Mesenteric fat pad (tissue), 1 donor: ENCODE measurements at regions not wholly inside any gene's neighbourhood (a gene's known extent, or its start where the extent isn't known, plus 50 kb on each side); places are given as distances from the start of the nearest gene placed in this dataset.
A peak's percentile ranks its signal among the peaks of the same experiment; 100 is the strongest.
"Not testable (repeated sequence)": the region's sequence is repeated elsewhere in the genome, so short reads cannot be mapped to it uniquely, and the experiment has no call there.

Experiments
- DNase-seq: peaks from one replicate; pipeline ENCODE4 v3.0.0-alpha.2; 2020; ENCODE audit warnings: low spot score
- donor health status: DM: yes; HTN: yes; CAD: no.

GRCh38 chr15:20348291-20348899, 193.2 kb downstream of the GOLGA6L6 start:
- DNase-seq, result no peak

- no peak for DNase-seq
These were observed 195.4 kb downstream of the GOLGA6L6 start for GRCh38 chr15:20346082-20346805.

DNA sequence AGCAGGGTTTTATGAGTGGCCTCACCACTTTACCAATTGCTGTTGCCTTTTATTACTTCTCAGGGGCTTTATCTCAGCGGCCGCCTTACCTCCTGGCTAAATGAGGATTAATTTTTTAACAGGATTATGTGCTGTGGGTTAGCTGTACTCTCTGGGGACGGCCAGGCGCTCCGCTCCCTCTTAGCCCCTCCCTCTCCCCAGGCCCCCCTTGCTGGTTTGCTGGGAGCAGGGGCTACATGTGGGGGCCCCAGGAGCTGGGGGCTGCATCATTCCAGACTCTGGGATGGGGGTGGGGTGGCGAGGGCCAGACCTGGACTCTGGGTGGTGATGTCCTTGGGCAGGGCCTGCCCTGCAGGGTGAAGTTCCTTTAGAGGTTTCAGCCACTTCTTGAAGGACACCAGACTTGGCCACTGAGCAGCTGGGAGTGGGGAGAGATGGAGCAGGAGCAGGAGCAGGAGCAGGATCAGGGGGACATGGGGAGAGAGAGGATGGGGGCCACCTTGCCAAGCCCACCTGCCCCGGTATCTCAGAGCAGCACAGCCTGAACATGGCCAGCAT, 196.1 kb downstream of the GOLGA6L6 start:
- DNase-seq, result peak; percentile 92

DNA sequence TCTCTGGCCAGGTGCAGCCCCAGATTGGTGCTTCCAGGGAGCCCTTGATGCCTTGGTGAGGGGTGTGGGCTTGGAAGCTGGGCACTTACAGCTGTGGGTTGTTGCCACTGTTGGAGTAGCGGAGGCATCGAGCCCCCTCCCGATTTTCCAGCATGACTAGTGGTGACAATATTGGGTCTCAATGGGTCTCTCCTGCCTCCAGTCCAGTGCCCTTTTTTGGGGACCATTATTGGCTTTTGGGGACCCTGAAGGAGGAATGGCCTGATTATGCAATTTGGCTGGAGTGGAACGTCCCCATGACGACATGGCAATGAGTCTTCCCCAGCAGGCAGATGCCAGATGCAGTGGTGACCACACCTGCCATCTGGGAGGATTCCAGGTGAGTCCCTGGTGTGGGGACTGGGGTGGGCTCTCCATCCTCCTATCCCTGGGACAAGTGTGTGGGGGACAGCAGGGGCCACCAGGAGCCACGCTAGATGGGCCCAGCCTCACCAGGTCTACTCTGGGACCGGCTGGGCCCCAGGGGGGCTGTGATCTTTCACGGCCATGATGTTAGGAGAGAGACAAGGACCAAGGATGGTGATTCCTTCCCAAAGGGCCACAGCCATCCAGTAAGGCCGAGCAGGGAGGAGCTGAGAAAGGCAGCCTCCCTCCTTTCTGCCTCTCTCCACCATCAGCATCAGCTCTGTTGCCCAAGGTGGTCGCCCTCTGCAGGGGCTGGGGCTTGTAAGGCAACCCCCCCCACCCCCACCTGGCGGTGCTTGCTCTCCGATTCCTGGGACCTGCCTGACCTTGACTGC, 196.8 kb downstream of the GOLGA6L6 start:
- DNase-seq, result no peak

DNA sequence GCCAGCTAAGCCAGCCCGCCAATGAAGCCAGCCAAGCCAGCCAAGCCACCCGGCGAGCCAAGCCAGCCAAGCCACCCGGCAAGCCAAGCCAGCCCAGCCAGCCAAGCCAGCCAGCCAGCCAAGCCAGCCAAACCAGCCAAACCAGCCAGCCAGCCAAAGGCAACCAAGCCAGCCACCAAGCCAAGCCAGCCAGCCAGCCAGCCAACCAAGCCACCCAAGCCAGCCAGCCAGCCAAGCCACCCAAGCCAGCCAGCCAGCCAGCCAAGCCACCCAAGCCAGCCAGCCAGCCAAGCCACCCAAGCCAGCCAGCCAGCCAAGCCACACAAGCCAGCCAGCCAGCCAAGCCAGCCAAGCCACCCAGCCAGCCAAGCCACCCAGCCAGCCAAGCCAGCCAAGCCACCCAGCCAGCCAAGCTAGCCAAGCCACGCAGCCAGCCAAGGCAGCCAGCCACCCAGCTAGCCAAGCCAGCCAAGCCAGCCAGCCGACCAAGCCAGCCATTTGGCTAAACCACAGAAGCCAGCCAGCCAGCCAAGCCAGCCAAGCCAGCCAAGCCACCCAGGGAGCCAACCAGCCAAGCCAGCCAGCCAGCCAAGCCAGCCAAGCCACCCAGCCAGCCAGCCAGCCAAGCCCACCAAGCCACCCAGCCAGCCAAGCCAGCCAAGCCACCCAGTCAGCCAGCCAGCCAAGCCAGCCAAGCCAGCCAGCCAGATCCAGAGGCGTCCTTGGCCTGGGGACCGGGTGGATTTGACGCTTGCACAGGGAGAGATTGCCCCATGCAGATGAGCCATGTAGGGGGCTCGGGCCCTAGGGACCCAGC, 198.0 kb downstream of the GOLGA6L6 start:
- peak; percentile 93 for DNase-seq

DNA sequence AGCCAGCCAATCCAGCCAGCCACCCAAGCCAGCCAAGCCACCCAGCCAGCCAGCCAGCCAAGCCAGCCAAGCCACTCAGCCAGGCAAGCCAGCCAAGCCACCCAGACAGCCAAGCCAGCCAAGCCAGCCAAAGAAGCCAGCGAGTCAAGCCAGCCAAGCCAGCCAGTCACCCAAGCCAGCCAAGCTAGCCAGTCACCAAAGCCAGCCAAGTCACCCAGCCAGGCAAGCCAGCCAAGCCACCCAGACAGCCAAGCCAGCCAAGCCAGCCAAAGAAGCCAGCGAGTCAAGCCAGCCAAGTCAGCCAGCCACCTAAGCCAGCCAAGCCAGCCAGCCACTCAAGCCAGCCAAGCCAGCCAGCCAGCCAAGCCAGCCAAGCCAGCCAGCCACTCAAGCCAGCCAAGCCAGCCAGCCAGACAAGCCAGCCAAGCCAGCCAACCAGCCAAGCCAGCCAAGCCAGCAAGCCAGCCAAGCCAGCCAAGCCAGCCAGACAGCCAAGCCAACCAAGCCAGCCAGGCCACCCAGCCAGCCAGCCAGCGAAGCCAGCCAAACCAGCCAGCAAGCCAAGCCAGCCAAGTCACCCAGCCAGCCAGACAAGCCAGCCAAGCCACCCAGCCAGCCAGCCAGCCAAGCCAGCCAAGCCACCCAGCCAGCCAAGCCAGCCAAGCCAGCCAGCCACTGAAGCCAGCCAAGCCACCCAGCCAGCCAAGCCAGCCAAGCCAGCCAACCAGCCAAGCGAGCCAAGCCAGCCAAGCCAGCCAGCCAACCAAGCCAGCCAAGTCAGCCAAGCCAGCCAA, 198.8 kb downstream of the GOLGA6L6 start:
- DNase-seq, result not testable (repeated sequence)

- DNase-seq, result peak; percentile 100
These were observed 199.5 kb downstream of the GOLGA6L6 start for GRCh38 chr15:20341901-20342600.

GRCh38 chr15:20340931-20341661, 200.5 kb downstream of the GOLGA6L6 start:
- peak; percentile 100 for DNase-seq

GRCh38 chr15:20340331-20340811, 201.2 kb downstream of the GOLGA6L6 start:
- DNase-seq, result peak; percentile 100

DNA sequence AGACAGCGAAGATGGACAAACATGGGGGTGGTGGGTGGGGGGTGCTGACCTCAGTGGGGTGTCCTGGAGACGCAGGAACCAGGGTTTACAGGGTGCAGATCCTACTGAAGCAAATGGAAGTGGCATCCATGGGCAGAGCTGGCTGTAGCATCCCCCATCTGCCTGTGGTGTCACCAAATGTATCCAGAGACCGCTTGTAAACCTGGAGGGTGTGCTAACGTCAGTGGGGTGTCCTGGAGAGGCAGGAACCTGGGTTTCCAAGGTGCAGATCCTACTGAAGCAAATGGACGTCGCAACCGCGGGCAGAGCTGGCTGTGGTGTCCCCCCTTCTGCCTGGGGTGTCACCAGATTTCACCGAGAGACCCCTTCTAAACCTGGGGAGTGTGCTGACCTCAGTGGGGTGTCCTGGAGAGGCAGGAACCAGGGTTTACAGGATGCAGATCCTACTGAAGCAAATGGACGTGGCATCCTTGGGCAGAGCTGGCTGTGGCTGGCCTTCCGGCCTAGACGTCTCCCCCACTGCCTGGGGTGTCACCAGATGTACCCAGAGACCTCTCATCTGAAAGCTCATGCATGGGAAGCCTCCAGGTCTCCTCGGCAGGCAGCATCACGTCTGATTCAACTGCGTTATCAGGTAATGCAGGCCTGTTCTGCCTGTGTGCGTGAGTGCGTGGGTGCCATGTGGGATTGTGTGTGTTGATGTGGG, 202.4 kb downstream of the GOLGA6L6 start:
- not testable (repeated sequence) for DNase-seq

DNA sequence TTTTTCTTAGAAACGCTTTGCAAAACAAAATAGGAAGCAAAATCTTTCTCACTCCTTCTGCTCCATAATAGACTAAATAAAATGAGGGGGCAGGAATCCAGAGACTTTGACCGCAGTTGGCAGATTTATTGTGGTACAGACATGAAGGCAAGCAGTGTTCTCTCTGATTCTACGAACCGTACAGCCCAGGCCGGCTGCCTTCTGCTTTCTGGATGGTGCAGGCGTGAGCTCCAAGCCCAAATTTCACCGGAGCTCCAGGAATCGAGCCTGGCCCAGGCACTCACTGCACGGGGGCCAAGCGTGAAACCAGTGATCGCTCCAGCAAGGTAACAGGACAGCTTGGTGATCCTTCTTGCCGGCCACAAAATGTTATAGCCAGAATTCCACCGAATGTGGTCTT, 202.9 kb downstream of the GOLGA6L6 start:
- not testable (repeated sequence) for DNase-seq

DNA sequence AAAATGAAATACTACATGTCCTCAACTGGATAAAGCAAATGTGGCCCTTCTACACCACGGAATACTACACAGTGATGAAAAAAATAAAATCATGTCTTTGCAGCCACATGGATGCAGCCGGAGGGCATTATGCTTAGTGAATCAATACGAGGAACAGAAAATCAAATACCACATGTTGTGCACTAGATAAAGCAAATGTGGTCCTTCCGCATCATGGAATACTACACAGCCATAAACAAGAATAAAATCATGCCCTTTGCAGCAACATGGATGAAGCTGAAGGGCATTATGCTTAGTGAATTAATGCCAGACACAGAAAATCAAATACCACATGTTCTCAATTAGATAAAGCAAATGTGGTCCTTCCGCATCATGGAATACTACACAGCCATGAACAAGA, 204.4 kb downstream of the GOLGA6L6 start:
- DNase-seq, result not testable (repeated sequence)

DNA sequence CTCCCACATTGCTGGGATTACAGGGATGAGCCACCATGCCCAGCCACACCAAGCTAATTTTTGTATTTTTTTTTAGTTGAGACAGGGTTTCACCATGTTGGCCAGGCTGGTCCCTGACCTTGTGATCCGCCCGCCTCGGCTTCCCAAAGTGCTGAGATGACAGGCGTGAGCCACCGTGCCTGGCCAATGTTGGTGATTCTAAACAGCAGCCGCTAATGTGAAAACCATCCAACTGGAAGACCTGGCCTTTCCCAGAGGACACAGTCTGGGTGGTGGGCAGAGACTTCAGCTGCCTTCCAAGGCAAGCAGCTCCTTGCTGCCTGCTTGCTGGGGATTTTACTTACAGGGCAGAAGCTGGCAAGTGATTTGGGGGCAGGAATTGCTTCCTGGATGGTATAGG, 207.1 kb downstream of the GOLGA6L6 start:
- DNase-seq, result not testable (repeated sequence)

DNA sequence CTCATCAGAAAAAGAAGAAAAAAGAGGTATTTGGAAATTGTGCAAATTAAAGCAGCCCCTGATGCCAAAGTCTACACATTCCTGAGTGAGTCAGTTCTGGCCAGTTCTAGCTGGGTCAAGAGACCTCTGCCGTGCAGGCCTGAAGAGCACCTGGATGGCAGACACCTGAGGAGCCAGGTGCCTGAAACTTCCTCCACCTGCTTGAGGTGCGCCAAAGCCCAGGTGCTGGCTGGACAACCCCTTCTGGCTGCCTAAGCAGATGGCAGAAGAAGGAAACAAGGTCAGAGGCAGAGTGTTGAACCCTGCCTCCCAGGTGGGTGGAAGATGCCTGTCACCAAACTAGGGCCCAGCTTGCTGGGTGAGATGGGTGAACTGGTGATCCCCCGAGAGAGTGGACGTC, 215.8 kb downstream of the GOLGA6L6 start:
- not testable (repeated sequence) for DNase-seq

- not testable (repeated sequence) for DNase-seq
These were observed 224.5 kb downstream of the GOLGA6L6 start for GRCh38 chr15:20317132-20317531.

DNA sequence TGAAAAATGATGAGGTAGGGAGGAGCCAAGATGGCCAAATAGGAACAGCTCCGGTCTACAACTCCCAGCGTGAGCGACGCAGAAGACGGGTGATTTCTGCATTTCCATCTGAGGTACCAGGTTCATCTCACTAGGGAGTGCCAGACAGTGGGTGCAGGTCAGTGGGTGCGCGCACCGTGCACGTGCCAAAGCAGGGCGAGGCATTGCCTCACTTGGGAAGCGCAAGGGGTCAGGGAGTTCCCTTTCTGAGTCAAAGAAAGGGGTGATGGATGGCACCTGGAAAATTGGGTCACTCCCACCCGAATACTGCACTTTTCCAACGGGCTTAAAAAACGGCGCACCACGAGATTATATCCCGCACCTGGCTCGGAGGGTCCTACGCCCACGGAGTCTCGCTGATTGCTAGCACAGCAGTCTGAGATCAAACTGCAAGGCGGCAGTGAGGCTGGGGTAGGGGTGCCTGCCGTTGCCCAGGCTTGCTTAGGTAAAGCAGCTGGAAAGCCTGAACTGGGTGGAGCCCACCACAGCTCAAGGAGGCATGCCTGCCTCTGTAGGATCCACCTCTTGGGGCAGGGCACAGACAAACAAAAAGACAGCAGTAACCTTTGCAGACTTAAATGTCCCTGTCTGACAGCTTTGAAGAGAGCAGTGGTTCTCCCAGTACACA, 230.5 kb downstream of the GOLGA6L6 start:
- DNase-seq, result not testable (repeated sequence)

- DNase-seq, result no peak
These were observed 231.0 kb downstream of the GOLGA6L6 start for GRCh38 chr15:20310603-20311002.
